IPS-NIHi7 (cell line): ENCODE measurements at regions not wholly inside any gene's neighbourhood (a gene's known extent, or its start where the extent isn't known, plus 50 kb on each side); places are given as distances from the start of the nearest gene placed in this dataset.
A peak's percentile ranks its signal among the peaks of the same experiment; 100 is the strongest.
"Not testable (repeated sequence)": the region's sequence is repeated elsewhere in the genome, so short reads cannot be mapped to it uniquely, and the experiment has no call there.

ENCODE experiments used
- DNase-seq: peaks from one replicate; pipeline ENCODE4 v3.0.0; 2012; ENCODE audit warnings: mixed read lengths; ENCODE audit errors: extremely low spot score

- DNase-seq = no peak
These were observed 245.2 kb downstream of the DLEU7 start for GRCh38 chr13:50598338-50598737.

GRCh38 chr13:50599046-50599445 is 244.4 kb downstream of the DLEU7 start:
- DNase-seq = no peak

GRCh38 chr13:50599927-50600326 is 243.6 kb downstream of the DLEU7 start:
- DNase-seq = no peak

- no peak for DNase-seq
These were observed 235.1 kb downstream of the DLEU7 start for GRCh38 chr13:50608370-50608769.

GRCh38 chr13:50609011-50609410 is 234.5 kb downstream of the DLEU7 start:
- no peak for DNase-seq

- no peak for DNase-seq
These were observed 233.3 kb downstream of the DLEU7 start for GRCh38 chr13:50610238-50610637.

- no peak for DNase-seq
These were observed 232.2 kb downstream of the DLEU7 start for GRCh38 chr13:50611117-50611781.

GRCh38 chr13:50612717-50613116 is 230.8 kb downstream of the DLEU7 start:
- DNase-seq = no peak

GRCh38 chr13:50613356-50613831 is 230.1 kb downstream of the DLEU7 start:
- DNase-seq = no peak

- DNase-seq = no peak
These were observed 228.3 kb downstream of the DLEU7 start for GRCh38 chr13:50615234-50615633.

GRCh38 chr13:50616101-50616500 is 227.4 kb downstream of the DLEU7 start:
- no peak for DNase-seq

- DNase-seq = no peak
These were observed 226.3 kb downstream of the DLEU7 start for GRCh38 chr13:50617134-50617721.

GRCh38 chr13:50618206-50618605 is 225.3 kb downstream of the DLEU7 start:
- DNase-seq = no peak

- DNase-seq = no peak
These were observed 217.4 kb downstream of the DLEU7 start for GRCh38 chr13:50626101-50626547.

GRCh38 chr13:50627111-50627510 is 216.4 kb downstream of the DLEU7 start:
- no peak for DNase-seq

- DNase-seq = not testable (repeated sequence)
These were observed 215.0 kb downstream of the DLEU7 start for GRCh38 chr13:50628512-50628911.

- DNase-seq = no peak
These were observed 214.0 kb downstream of the DLEU7 start for GRCh38 chr13:50629497-50629896.

GRCh38 chr13:50629966-50630365 is 213.5 kb downstream of the DLEU7 start:
- DNase-seq = no peak

GRCh38 chr13:50631041-50631440 is 212.5 kb downstream of the DLEU7 start:
- DNase-seq = no peak

GRCh38 chr13:50634339-50634738 is 209.2 kb downstream of the DLEU7 start:
- no peak for DNase-seq

- DNase-seq = no peak
These were observed 208.0 kb downstream of the DLEU7 start for GRCh38 chr13:50635504-50635903.

- peak; percentile 85 for DNase-seq
These were observed 207.3 kb downstream of the DLEU7 start for GRCh38 chr13:50636007-50636704.

- DNase-seq = no peak
These were observed 200.4 kb downstream of the DLEU7 start for GRCh38 chr13:50643060-50643459.
